Breast epithelium (tissue), 4 donors: ENCODE measurements at regions not wholly inside any gene's neighbourhood (a gene's known extent, or its start where the extent isn't known, plus 50 kb on each side); places are given as distances from the start of the nearest gene placed in this dataset.

Experiments used
- DNase-seq, 2 donors: peaks; one replicate each; pipeline ENCODE4 v3.0.0-alpha.2; 2019; ENCODE audit warnings: low spot score in 2 of 2
- H3K27ac ChIP-seq, 2 donors: fragments of 200-600 bp; sonication (generic) in 1 of 2; one replicate each; pipeline ENCODE4 v1.5.1; 2016 to 2019; ENCODE audit warnings: mild to moderate bottlenecking in 1 of 2
- H3K27me3 ChIP-seq, 2 donors: fragments of 200-600 bp; sonication (generic) in 1 of 2; one replicate each; pipeline versions ENCODE4 v1.5.1 to v1.6.0; 2017 to 2019; ENCODE audit warnings: control low read depth in 1 of 2, mild to moderate bottlenecking in 1 of 2
- H3K36me3 ChIP-seq: fragments of 200-600 bp; one replicate; pipeline ENCODE4 v1.5.1; 2019
- H3K4me1 ChIP-seq, 2 donors: fragments of 200-600 bp; sonication (generic); one replicate each; pipeline ENCODE4 v1.5.1; 2016 to 2019; ENCODE audit warnings: control low read depth in 1 of 2
- H3K4me3 ChIP-seq, 3 donors: fragments of 200-600 bp; sonication (generic); 1 replicate in 2 of 3; 2 replicates in 1 of 3; pipeline ENCODE4 v1.5.1; 2016 to 2019; ENCODE audit warnings: mild to moderate bottlenecking in 3 of 3, moderate library complexity in 2 of 3
- H3K9me3 ChIP-seq, 2 donors: fragments of 200-600 bp; sonication (generic) in 1 of 2; one replicate each; pipeline ENCODE4 v1.5.1; 2016 to 2019; ENCODE audit warnings: control low read depth in 1 of 2
- CTCF ChIP-seq, 3 donors: fragments of 450-650 bp; IDR thresholded peaks; one replicate each; pipeline ENCODE4 v1.5.1; 2016 to 2017; ENCODE audit warnings: antibody characterized with exemption in 3 of 3, mild to moderate bottlenecking in 3 of 3, moderate library complexity in 3 of 3
- POLR2A ChIP-seq: fragments of 450-650 bp; IDR thresholded peaks from one replicate; pipeline ENCODE4 v1.6.1; 2016; ENCODE audit warnings: antibody characterized with exemption, mild to moderate bottlenecking, moderate library complexity
- POLR2AphosphoS5 ChIP-seq, 3 donors: sonication (generic); formaldehyde crosslinking; IDR thresholded peaks; one replicate each; pipeline ENCODE4 v1.6.1; 2017; ENCODE audit warnings: antibody characterized with exemption in 3 of 3
- intact Hi-C: fragments of 100-400 bp; cut with DNase I; formaldehyde crosslinking; loops from one replicate; pipeline ENCODE4 v1.15.1; 2023; ENCODE audit warnings: low total_unique reads

- H3K9me3 ChIP-seq, result no peaks in the 10 kb centered on the region
- no peaks in the 10 kb centered on the region for H3K27me3 ChIP-seq
- H3K4me1 ChIP-seq, result no peaks in the 10 kb centered on the region
- TF ChIP-seq POLR2AphosphoS5 (IDR thresholded peaks at IDR 0.05) (peak; percentile 35 to 41 (median 40)), POLR2A (no peak), CTCF (IDR thresholded peaks at IDR 0.05) (no peak)
- intact Hi-C loops, result no loop called here
- H3K27ac ChIP-seq, result peak overlapping the region; percentile 20 to 58
- H3K36me3 ChIP-seq, result no peaks in the 10 kb centered on the region
- peak overlapping the region in 1 of 3 donors; percentile 24 for H3K4me3 ChIP-seq
- DNase-seq, result peak in 1 of 2 donors; percentile 46
Observed at GRCh38 chr10:4061441-4061951, 276.5 kb upstream of the KLF6 start.

GRCh38 chr10:4059471-4060138 lies 274.6 kb upstream of the KLF6 start:
- intact Hi-C loops, result no loop called here
- H3K4me1 ChIP-seq, result no peaks in the 10 kb centered on the region
- TF ChIP-seq POLR2A (no peak), CTCF (IDR thresholded peaks at IDR 0.05) (no peak), POLR2AphosphoS5 (IDR thresholded peaks at IDR 0.05) (no peak)

GRCh38 chr10:4058514-4059029 lies 273.6 kb upstream of the KLF6 start:
- H3K27ac ChIP-seq, result no peak overlapping the region

More at GRCh38 chr10:4059471-4060138, 274.6 kb upstream of the KLF6 start:
- Histone ChIP-seq H3K27me3 (no peaks in the 10 kb centered on the region), H3K4me3 (no peak overlapping the region), H3K27ac (no peak overlapping the region), H3K9me3 (no peaks in the 10 kb centered on the region), H3K36me3 (no peaks in the 10 kb centered on the region)
- DNase-seq, result no peak

GRCh38 chr10:4057725-4058513 lies 272.9 kb upstream of the KLF6 start:
- no peaks in the 10 kb centered on the region for H3K36me3 ChIP-seq
- TF ChIP-seq POLR2AphosphoS5 (IDR thresholded peaks at IDR 0.05), result no peak
- no peak for TF ChIP-seq POLR2A
- no peak for TF ChIP-seq CTCF (IDR thresholded peaks at IDR 0.05)
- H3K4me3 ChIP-seq, result no peak overlapping the region
- DNase-seq, result no peak
- no peaks in the 10 kb centered on the region for H3K27me3 ChIP-seq
- intact Hi-C loops, result no loop called here
- no peaks in the 10 kb centered on the region for H3K9me3 ChIP-seq
- H3K4me1 ChIP-seq, result no peaks in the 10 kb centered on the region
- no peak overlapping the region for H3K27ac ChIP-seq

More at GRCh38 chr10:4058514-4059029, 273.6 kb upstream of the KLF6 start:
- no peak for DNase-seq
- intact Hi-C loops, result no loop called here
- Histone ChIP-seq H3K27me3 (no peaks in the 10 kb centered on the region), H3K4me3 (no peak overlapping the region), H3K4me1 (no peaks in the 10 kb centered on the region), H3K9me3 (no peaks in the 10 kb centered on the region), H3K36me3 (no peaks in the 10 kb centered on the region)
- TF ChIP-seq CTCF (IDR thresholded peaks at IDR 0.05), result no peak
- TF ChIP-seq POLR2AphosphoS5 (IDR thresholded peaks at IDR 0.05), result no peak
- no peak for TF ChIP-seq POLR2A

- no peaks in the 10 kb centered on the region for H3K27me3 ChIP-seq
- H3K27ac ChIP-seq, result no peak overlapping the region
- DNase-seq, result no peak
- no peaks in the 10 kb centered on the region for H3K36me3 ChIP-seq
- intact Hi-C loops, result no loop called here
- no peaks in the 10 kb centered on the region for H3K9me3 ChIP-seq
- no peaks in the 10 kb centered on the region for H3K4me1 ChIP-seq
- TF ChIP-seq POLR2A (no peak), CTCF (IDR thresholded peaks at IDR 0.05) (no peak), POLR2AphosphoS5 (IDR thresholded peaks at IDR 0.05) (no peak)
- no peak overlapping the region for H3K4me3 ChIP-seq
Observed at GRCh38 chr10:4057021-4057420, 272.0 kb upstream of the KLF6 start.
